GM12872 (cell line): ENCODE measurements at regions not wholly inside any gene's neighbourhood (a gene's known extent, or its start where the extent isn't known, plus 50 kb on each side); places are given as distances from the start of the nearest gene placed in this dataset.

ENCODE experiments used
- TF ChIP-seq, protein P1 (sequence below): IDR thresholded peaks from 3 replicates; pipeline ENCODE4 v1.5.1; 2011; ENCODE audit warnings: low read depth, mild to moderate bottlenecking, low read length, moderate library complexity; ENCODE audit not compliant: insufficient read depth

- TF ChIP-seq, protein P1, sequence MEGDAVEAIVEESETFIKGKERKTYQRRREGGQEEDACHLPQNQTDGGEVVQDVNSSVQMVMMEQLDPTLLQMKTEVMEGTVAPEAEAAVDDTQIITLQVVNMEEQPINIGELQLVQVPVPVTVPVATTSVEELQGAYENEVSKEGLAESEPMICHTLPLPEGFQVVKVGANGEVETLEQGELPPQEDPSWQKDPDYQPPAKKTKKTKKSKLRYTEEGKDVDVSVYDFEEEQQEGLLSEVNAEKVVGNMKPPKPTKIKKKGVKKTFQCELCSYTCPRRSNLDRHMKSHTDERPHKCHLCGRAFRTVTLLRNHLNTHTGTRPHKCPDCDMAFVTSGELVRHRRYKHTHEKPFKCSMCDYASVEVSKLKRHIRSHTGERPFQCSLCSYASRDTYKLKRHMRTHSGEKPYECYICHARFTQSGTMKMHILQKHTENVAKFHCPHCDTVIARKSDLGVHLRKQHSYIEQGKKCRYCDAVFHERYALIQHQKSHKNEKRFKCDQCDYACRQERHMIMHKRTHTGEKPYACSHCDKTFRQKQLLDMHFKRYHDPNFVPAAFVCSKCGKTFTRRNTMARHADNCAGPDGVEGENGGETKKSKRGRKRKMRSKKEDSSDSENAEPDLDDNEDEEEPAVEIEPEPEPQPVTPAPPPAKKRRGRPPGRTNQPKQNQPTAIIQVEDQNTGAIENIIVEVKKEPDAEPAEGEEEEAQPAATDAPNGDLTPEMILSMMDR, result no peak
Measured at GRCh38 chr16:6946802-6947201, 385.8 kb upstream of the RBFOX1 start.

- TF ChIP-seq, protein P1, result no peak
Measured at GRCh38 chr16:6946106-6946505, 386.5 kb upstream of the RBFOX1 start.

- TF ChIP-seq, protein P1, result no peak
Measured at GRCh38 chr16:6940968-6941367, 391.7 kb upstream of the RBFOX1 start.

GRCh38 chr16:6937641-6938040 is 395.0 kb upstream of the RBFOX1 start:
- TF ChIP-seq, protein P1, result no peak

- TF ChIP-seq, protein P1, result no peak
Measured at GRCh38 chr16:6932871-6933385, 399.7 kb upstream of the RBFOX1 start.

DNA sequence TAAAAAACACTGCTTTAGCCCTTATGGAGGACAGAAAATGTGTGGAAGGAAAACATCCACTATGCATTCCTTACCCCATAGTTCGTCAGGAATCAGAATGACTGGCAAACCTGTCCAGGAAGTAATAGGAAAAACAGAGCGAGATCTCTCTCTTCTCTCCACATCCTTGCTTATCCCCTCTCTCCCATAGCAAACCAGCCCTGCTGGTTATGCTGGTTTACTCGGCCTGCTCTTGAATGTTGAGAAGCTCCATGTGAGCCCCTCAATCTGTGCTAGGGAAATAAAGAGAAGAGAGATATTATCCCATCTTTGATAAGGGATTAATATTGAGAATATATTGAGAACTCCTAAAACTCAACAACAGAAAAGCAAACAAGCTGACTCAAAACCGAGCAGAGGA is 402.8 kb upstream of the RBFOX1 start:
- TF ChIP-seq, protein P1, result no peak

DNA sequence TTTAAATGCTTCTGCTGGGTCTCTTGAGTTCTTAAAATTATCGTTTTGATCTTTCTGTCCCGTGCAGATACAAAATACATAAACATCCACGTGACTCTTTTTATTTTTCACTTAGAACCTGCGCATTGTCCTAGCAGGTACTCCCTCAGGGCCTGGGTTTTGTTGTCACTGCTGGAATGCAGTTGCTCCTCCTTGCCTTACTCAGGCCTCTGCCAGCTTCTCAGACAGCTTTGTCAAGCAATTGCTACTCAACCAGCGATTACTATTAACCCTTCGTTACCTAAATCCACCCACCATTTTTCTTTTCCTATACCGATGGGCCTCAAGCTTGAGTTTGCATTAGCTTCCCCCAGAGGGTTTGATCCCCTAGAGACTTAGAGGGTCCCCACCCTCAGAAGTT is 405.9 kb upstream of the RBFOX1 start:
- TF ChIP-seq, protein P1, result no peak

- TF ChIP-seq, protein P1, result no peak
Measured at GRCh38 chr16:6926341-6926740, 406.3 kb upstream of the RBFOX1 start.
